ENCODE measurements at regions not wholly inside any gene's neighbourhood (a gene's known extent, or its start where the extent isn't known, plus 50 kb on each side); places are given as distances from the start of the nearest gene placed in this dataset.

GRCh38 chr12:40431169-40431568 is 206.4 kb downstream of the LRRK2 start:
- intact Hi-C loops (cut with DNase I) = no loop called here
- Histone ChIP-seq H3K27me3 (no peaks in the 10 kb centered on the region), H3K36me3 (replicated peaks in 1 of 2; ENCODE audit: insufficient read depth in 1 of 2, low read depth in 2 of 2) (no peaks in the 10 kb centered on the region), H3K27ac (no peak overlapping the region), H3K4me3 (no peak overlapping the region), H3K4me1 (no peaks in the 10 kb centered on the region), H3K9me3 (no peaks in the 10 kb centered on the region)
- DNase-seq = no peak
- no peak for ATAC-seq
- TF ChIP-seq CTCF (IDR thresholded peaks at IDR 0.05) = no peak
- no peak for TF ChIP-seq POLR2A (IDR thresholded peaks at IDR 0.05)
- WGBS, 2 donors = 63 to 82% methylated on average over 1 of the region's 1 CpG

- H3K27ac ChIP-seq = no peak overlapping the region
- H3K4me3 ChIP-seq = no peak overlapping the region
- 34% methylated on average over 2 of the region's 2 CpGs for WGBS, 2 donors
- no peak for ATAC-seq
- no peaks in the 10 kb centered on the region for H3K9me3 ChIP-seq
- no peaks in the 10 kb centered on the region for H3K36me3 ChIP-seq (replicated peaks in 1 of 2; ENCODE audit: insufficient read depth in 1 of 2, low read depth in 2 of 2)
- TF ChIP-seq CTCF (IDR thresholded peaks at IDR 0.05) (no peak), POLR2A (IDR thresholded peaks at IDR 0.05) (no peak)
- H3K27me3 ChIP-seq = no peaks in the 10 kb centered on the region
- no peaks in the 10 kb centered on the region for H3K4me1 ChIP-seq
- intact Hi-C loops (cut with DNase I) = no loop called here
- no peak for DNase-seq
Observed at GRCh38 chr12:40435251-40435650, 210.5 kb downstream of the LRRK2 start.

- no peak for DNase-seq
- no peaks in the 10 kb centered on the region for H3K27me3 ChIP-seq
- no peaks in the 10 kb centered on the region for H3K36me3 ChIP-seq (replicated peaks in 1 of 2; ENCODE audit: insufficient read depth in 1 of 2, low read depth in 2 of 2)
- H3K9me3 ChIP-seq = no peaks in the 10 kb centered on the region
- no peaks in the 10 kb centered on the region for H3K4me1 ChIP-seq
- intact Hi-C loops (cut with DNase I) = no loop called here
- no peak for TF ChIP-seq CTCF (IDR thresholded peaks at IDR 0.05)
- TF ChIP-seq POLR2A (IDR thresholded peaks at IDR 0.05) = no peak
- H3K4me3 ChIP-seq = no peak overlapping the region
- ATAC-seq = no peak
- WGBS, 2 donors = 88 to 92% methylated on average over 2 of the region's 2 CpGs
- no peak overlapping the region for H3K27ac ChIP-seq
Observed at GRCh38 chr12:40435951-40436350, 211.2 kb downstream of the LRRK2 start.

GRCh38 chr12:40436564-40436963 is 211.8 kb downstream of the LRRK2 start:
- no peaks in the 10 kb centered on the region for H3K36me3 ChIP-seq (replicated peaks in 1 of 2; ENCODE audit: insufficient read depth in 1 of 2, low read depth in 2 of 2)
- no peak for DNase-seq
- ATAC-seq = no peak
- 66 to 88% methylated on average over 3 of the region's 3 CpGs for WGBS, 2 donors
- no peaks in the 10 kb centered on the region for H3K27me3 ChIP-seq
- H3K4me3 ChIP-seq = no peak overlapping the region
- no peak overlapping the region for H3K27ac ChIP-seq
- H3K9me3 ChIP-seq = no peaks in the 10 kb centered on the region
- intact Hi-C loops (cut with DNase I) = no loop called here
- H3K4me1 ChIP-seq = no peaks in the 10 kb centered on the region
- TF ChIP-seq POLR2A (IDR thresholded peaks at IDR 0.05) (no peak), CTCF (IDR thresholded peaks at IDR 0.05) (no peak)

GRCh38 chr12:40439771-40440492 is 215.1 kb downstream of the LRRK2 start:
- TF ChIP-seq CTCF (IDR thresholded peaks at IDR 0.05) (no peak), POLR2A (IDR thresholded peaks at IDR 0.05) (no peak)
- Histone ChIP-seq H3K36me3 (replicated peaks in 1 of 2; ENCODE audit: insufficient read depth in 1 of 2, low read depth in 2 of 2) (no peaks in the 10 kb centered on the region), H3K4me3 (no peak overlapping the region), H3K27me3 (no peaks in the 10 kb centered on the region), H3K27ac (no peak overlapping the region), H3K4me1 (no peaks in the 10 kb centered on the region), H3K9me3 (no peaks in the 10 kb centered on the region)
- ATAC-seq = no peak
- intact Hi-C loops (cut with DNase I) = no loop called here
- DNase-seq = no peak
- WGBS, 2 donors = 48 to 66% methylated on average over 2 of the region's 2 CpGs

All from body of pancreas (tissue), 4 donors.